Activated CD8-positive, alpha-beta memory T cell treated with anti-CD3 and anti-CD28 coated beads for 48 hours (primary cell): ENCODE measurements at regions not wholly inside any gene's neighbourhood (a gene's known extent, or its start where the extent isn't known, plus 50 kb on each side); places are given as distances from the start of the nearest gene placed in this dataset.
A peak's percentile ranks its signal among the peaks of the same experiment; 100 is the strongest.
"Not testable (repeated sequence)": the region's sequence is repeated elsewhere in the genome, so short reads cannot be mapped to it uniquely, and the experiment has no call there.

Experiments used
- DNase-seq, 3 experiments: peaks; one replicate each; pipeline ENCODE4 v3.0.0-alpha.2; 2020; ENCODE audit warnings: low read depth in 2 of 3, low spot score in 2 of 3

DNA sequence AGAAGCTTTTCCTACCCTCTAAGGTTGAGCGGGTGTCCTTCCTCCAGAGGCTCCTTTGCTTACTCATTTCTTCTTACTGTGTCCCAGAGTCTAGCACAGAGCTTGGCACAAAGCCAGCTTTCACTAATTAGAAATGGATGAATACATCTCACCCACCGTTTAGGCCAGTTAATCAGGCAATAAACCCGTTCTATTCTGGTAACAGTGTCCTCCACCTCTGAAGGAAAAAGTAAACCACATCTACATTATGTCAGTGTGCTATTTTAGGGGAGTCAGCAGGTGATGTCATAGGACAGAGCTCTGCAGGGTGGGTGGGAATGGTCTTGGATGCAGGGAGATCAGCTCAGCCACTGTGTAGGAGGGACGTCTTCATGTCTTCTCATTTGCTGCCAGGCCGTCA is 109.2 kb downstream of the OSTF1 start:
- DNase-seq = no peak

DNA sequence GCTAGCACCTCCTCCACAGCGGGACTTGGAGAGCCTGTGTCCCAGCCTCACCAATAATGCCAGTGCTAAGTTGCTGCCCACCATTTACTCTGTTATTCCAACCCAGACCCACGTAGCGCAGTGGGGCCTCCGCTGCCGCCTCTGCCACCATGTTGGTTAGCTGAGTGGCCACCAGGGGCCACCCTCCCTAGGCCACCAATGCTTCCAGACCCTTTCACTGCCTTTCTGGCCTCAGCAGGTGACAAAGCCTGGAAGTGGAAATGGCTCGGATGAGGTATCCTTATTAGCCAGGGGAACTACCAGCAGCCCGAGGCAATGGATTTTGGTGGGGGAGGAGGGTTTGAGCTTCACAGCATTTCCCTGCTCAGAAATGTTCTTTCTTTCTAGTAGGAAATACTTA is 110.1 kb downstream of the OSTF1 start:
- DNase-seq = no peak

DNA sequence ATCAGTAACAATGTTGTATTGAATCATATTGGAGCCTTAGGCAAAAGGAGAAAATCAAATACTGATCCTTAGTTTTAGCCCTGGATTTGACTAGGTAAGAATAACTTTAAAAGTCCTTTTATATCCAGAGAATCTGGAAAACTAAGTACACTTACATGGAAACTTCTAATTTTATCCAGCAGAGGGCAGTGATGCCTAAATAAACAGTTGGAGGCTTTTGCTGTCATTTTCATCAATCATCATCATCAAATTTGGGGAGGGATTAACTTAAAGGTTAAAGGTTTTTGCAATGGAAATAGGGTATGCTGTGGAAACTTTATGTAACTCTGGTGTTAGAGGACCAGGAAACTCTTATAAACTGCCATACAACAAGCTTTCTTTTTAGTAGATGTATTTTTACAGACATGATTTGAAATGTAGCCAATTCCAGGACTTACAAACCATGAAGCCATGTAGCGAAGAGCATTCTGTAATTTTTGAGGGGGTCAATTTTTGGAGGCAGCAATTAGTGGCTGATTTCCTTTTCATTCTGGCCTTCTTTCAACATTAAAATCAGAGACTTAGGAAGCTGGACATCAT is 112.7 kb downstream of the OSTF1 start:
- DNase-seq = no peak

DNA sequence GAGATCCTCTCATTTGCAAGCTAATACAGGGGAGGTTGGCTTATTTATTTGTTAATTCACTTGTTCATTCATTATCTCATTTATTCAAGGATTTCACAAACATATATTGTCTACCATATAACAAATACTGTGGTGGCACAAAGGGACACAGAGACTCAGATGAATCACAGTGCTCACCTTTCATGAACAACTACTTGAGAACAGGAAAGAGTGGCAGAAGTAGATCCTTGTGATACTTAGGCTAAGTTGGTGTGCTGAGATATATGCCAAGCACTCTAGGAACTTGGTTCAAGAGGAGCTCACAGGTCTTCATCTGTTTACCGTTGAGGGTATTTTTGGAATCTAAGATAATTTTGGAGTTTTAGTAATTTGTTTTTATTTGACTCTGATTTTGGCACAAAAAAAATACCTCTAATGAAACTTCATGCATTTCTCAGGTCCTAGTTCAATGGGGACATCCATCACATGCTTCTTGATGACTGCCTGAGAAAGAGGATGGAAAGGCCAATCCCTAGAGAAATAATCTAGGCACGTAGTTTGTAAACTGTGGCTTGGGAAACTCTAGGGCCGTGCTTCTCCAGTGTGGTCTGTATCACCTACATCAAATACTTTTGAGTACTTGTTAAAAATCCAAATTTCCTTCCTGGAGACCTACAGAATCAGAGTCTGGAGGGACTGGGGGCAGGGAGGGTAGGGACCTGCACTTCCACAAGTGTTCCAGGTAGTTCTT is 113.3 kb downstream of the OSTF1 start:
- no peak for DNase-seq

DNA sequence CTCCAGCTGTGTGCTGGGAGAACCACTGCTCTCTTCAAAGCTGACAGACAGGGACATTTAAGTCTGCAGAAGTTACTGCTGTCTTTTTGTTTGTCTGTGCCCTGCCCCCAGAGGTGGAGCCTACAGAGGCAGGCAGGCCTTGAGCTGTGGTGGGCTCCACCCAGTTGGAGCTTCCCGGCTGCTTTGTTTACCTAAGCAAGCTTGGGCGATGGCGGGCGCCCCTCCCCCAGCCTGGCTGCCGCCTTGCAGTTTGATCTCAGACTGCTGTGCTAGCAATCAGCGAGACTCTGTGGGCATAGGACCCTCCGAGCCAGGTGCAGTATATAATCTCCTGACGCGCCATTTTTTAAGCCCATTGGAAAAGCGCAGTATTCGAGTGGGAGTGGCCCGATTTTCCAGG is 119.7 kb downstream of the OSTF1 start:
- not testable (repeated sequence) for DNase-seq

DNA sequence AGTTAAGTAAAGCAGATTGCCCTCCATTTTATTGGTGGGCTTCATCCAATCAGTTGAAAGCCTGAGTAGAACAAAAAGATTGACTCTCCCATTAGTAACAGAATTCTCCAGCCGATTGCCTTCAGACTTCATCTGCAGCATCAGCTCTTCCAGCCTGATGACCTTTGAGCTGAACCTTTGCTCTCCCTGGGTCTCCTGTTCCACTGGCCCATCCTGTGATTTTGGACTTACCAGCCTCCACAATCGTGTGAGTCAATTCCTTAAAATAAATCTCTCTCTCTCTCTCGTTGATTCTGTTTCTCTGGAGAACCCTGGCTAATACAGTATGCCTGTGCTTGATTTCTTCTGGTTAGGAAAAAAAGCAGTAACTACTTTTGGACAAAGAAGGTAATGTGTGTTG is 121.9 kb downstream of the OSTF1 start:
- no peak for DNase-seq

DNA sequence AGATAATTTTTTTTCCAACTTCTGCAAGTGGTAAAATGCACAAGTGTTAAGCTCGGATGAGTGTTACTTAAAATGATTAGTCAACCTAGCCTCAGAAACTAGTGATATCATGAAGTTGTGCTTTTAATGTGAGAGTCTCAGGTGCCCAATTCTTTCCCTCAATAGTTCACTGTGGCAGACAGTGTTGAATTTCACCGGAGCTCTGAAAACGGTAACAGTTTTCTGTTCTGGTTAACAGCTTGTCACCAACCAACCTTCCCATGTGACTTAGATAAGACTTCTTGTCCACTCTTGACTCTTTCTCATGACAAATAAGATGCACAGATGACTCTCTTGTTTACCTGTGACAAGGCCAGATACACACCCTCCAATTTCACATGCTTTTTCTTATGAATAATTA is 125.5 kb downstream of the OSTF1 start:
- DNase-seq = no peak

DNA sequence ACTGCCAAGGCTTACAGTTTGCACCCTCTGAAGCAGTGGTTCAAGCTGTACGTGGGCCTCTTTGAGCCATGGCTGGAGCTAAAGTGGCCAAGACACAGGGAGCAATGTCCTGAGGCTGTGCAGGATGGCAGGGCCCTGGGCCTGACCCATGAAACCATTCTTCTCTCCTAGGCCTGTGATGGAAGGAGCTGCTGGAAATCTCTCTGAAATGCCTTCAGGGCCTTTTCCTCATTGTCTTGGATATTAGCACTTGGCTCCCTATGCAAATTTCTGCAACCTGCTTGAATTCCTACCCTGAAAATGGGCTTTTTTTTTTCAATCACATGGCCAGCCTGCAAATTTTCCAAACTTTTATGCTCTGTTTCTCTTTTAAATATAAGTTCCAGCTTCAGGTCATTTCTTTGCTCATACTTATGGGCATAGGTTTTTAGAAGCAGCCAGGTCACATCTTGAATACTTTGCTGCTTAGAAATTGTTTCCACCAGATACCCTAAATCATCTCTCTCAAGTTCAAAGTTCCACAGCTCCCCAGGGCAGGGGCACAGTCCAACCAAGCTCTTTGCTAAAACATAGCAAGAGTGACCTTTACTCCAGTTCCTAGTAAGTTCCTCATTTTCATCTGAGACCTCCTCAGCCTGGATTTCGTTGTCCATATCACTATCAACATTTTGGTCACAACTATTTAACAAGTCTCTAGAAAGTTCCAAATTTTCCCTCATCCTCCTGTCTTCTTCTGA is 138.3 kb downstream of the OSTF1 start:
- DNase-seq = no peak

DNA sequence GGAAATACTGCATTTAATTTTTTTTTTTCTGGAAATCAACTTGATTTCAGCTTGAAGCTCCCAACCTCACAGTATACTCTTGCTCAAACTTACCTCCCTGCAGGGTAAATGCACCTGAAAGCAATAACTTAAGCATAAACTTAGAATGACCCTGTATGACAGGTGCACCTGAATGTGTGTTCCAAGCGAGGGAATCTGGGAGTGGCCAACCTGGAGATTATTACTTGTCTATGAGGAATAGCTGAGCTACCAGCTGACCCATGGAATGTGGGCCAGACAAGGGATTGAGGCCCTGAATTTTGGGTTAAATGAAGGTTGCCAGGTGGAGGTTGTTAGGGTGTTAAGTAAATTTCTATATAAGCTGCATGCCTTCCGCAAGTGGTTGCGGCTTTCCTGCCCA is 140.6 kb downstream of the OSTF1 start:
- no peak for DNase-seq

DNA sequence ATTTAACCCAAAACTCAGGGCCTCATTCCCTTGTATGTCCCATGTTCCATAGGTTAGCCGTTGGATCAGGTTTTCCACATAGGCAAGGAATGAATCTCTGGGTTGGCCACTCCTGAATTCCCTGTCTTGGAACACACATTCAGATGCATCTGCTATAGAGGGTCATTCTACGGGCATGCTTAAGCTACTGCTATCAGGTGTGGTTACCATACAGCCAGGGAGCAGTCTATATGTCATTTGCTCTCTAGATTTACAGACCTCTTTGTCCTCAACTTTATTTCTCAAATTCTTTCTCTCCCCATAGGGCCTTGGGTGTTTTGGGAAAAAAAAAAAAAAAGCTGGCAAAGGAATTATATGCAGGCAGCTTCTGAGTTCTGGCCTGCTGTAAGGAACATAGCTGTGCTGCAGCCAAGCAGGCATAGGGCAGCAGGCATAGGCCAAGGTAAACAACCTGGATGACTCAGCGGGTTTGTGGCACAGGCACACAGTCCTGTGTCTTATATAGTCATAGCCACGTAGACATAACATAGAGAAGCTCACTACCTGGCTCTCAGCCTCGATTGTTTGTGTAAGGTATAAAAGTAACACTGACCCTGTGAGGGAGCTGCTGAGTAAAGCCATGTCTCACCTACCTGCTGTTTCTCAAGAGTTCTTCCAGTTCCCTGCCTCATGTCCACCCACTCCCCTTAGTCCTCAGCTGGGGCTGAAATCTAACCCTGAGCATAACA is 141.5 kb downstream of the OSTF1 start:
- no peak for DNase-seq

DNA sequence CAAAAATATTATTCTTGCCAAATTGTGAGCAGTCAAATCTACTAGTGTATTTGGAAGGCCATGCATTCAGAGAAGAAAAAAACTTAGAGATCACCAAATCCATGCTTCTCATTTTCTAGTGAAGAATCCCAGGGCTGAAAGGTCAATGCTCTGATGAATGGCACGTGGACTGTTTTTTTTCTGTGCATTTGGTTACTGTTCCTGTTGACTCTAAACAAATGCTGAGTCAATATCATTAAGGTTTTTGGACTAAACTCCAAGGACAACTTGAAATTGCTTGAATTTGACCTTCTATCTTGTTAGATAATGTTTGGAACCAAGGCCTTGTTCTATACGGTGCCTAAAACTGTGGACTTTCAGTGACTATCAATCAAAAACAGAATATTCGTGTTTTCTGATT is 142.2 kb downstream of the OSTF1 start:
- DNase-seq = no peak

DNA sequence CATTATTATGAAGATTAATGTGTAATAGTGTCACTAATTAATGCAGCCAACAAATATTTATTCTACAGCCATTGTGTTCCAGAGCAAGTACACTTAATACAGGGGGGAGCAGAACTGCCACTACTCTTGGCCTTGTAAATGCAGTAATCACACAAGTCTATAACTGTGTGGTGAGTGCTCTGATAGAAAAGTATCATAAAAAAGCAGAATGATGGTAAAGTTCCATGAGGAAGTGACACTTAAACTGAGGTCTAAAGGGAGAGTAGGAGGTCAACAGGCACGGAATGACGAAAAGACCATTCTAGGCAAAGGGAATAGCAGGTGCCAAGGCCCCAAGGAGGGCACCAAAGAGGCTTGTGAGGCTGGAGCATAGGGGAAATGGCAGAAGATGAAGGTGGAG is 142.9 kb downstream of the OSTF1 start:
- no peak for DNase-seq

DNA sequence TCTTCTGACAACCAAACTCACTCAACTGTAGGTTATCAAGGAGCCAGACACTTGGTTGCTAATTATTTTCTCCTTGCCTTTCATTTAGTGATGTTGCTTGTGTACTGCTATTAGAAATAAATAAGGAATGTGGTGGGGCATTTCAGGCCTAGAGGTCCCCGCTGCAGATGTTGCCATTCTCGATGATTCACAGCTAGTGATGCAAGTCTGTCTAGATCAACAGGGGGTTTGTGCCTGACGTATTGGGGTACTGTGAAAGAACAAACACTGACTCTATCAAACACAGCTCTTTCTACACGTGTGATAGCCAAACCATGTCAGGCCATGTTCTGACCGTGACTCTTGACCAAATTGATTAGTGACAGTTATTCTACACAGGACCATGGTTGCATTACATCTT is 144.7 kb downstream of the OSTF1 start:
- no peak for DNase-seq

DNA sequence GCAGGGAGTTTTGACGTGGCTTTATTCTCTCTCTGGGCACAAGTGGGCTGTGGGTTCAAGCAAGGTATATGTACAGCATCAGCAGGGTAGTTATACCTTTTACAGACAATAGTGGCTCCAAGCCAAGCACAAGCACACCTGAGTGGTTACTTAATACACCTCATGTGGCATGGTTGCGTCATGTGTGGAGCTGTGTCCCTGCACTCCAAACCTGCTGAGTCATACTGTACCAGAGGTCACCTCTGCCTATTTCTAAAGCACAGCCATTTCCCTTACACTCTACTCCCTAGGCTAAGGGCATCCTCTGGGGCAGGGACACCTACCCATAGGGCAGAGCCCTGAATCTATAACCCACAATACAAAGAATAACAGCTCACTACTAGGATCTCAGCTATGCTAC is 147.3 kb downstream of the OSTF1 start:
- DNase-seq = no peak

DNA sequence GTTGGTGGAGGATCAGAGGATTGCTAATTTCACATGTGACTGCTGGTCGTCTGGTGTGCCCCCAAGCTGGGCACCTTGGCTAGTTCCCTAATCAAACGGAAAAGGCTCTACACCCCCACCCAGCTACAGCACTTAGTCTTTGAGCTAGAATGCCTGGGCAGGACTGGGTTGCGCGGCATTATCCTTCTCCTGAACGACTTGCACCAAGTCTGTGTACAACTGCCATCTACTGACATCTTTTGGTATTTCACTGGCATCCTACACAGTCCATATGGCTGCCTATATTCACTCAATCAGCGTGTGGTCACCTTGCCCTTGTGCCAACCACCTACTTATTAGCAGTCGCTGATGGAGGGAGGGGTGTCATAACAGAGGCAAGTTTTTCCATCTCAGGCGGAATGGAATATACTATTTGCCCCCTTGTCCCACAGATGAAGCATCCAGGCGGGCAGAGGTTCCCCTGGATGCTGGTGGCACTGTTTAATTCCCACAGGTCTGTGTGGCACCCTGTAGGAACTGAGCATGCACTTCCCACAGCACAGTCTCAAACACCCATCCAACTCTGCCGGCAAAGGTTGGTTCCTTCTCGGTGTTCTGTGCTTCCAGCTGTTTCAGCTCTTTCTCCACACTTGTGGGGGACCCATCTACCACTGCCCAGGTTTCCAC is 150.1 kb downstream of the OSTF1 start:
- peak in 1 of 3 experiments; percentile 12 for DNase-seq

DNA sequence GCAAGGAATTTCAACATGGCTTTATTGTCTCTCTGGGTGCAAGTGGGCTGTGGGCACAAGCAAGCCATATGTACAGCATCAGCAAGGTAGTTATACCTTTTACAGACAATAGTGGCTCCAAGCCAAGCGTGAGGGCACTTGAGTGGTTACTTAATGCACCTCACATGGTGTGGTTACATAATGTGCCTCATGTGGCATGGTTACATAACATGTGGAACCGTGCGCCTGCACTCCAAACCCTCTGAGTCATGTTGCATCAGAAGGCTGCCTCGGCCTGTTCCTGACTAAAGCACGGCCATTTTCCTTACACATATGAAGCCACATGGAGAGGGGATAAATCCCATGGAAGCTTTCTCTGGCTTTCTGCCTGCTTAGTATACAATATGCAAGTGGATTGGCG is 150.9 kb downstream of the OSTF1 start:
- DNase-seq = no peak

DNA sequence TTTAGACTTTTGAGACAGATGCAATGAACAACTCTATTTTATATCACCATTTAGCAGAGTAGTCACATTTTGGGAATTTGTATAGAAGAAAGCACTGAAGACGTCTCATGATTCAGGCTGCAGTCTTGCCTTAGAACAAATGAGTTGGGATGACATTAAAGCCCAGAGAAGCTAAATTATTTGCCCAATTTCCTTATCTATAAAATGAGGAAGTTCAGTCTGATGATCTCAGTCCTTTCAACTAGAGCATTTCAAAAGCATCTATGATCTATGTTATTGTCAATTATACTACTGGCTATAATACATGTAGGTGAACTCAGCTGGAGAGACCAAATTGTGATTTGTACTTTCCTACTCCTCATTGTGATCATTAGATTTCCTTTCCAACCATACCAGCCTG is 154.1 kb downstream of the OSTF1 start:
- no peak for DNase-seq

DNA sequence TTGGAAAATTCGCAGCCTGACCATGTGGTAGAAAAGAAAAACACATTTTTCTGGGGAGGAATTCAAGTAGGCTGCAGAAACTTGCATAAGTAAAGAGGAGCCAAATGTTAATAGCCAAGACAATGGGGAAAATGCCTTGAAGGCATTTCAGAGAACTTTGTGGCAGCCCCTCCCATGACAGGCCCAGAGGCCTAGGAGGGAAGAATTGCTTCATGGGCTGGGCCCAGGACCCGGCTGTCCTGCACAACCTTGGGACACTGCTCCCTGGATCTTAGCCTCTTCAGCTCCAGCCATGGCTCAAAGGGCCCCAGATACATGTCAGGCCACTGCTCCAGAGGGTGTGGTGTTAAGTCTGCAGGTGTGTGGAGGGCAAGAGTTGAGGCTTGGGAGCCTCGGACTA is 158.6 kb downstream of the OSTF1 start:
- no peak for DNase-seq

DNA sequence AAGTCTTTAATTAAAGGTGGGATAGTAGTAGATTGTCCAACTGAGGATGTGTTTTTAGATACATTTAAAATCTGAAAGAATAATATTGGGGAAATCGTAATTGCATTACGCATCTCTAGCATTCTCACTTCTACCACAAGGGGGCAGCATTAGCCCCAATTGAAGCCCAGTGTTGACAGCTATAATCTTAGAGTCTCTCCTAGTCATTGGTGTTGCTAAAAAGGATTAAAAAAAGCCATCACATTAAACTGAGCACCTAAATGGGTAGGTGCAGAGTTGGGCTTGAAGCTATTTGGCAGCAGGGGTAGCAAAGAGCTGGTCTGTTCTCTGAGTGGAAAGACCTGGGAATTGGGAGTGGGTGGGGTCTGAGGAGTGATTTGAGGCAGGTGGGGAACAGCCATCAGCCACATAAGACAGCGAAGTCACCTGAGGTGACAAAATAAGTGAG is 177.2 kb downstream of the OSTF1 start:
- DNase-seq = no peak

DNA sequence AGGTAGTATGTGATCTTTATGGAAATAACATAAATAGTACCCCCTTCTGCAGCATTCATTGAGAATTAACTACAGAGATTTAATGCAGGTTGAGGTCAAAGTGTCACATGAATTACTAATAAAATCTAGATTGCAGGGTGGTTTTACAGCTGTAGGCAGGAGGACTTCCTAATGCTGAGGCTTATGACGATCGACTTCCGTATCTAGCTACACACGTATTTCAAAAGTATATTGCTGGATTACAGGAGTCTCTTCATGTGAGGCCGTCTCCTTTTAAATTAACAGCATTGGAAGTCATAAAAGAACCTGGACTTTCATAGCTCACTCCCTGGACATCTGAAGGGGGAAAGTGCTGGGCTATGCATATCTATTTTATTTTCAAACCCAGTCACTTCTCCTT is 180.9 kb downstream of the OSTF1 start:
- DNase-seq = no peak

DNA sequence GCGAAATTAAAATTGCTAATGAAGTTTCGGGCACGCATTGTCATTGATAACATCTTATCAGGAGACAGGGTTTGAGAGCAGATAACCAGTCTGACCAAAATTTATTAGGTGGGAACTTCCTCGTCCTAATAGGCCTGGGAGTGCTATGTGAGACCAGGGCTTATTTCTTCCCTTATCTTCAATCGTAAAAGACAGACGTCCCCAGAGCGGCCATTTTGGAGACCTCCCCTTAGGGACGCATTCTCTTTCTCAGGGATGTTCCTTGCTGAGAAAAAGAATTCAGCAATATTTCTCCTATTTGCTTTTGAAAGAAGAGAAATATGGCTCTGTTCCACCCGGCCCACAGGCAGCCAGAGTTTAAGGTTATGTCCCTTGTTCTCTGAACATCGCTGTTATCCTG is 184.7 kb downstream of the OSTF1 start:
- DNase-seq = not testable (repeated sequence)
